PFSK-1 (cell line): ENCODE measurements at regions not wholly inside any gene's neighbourhood (a gene's known extent, or its start where the extent isn't known, plus 50 kb on each side); places are given as distances from the start of the nearest gene placed in this dataset.

Experiments used
- POLR2AphosphoS5 ChIP-seq: IDR thresholded peaks from 2 replicates; pipeline ENCODE4 v1.6.1; 2012; ENCODE audit warnings: low read depth, mild to moderate bottlenecking, control low read depth, low read length, moderate library complexity
- SIN3A ChIP-seq: IDR thresholded peaks from 2 replicates; pipeline ENCODE4 v1.6.1; 2012; ENCODE audit warnings: mild to moderate bottlenecking, low read length, moderate library complexity, borderline replicate concordance; ENCODE audit not compliant: insufficient read depth
- TAF1 ChIP-seq: IDR thresholded peaks from 2 replicates; pipeline ENCODE4 v1.6.1; 2012; ENCODE audit warnings: low read length, control low read depth, borderline replicate concordance; ENCODE audit not compliant: insufficient read depth
- TF ChIP-seq, protein P1 (sequence below), 2 experiments: IDR thresholded peaks; 2 replicates each; pipeline versions ENCODE4 v1.6.1 to v1.8.0; 2011 to 2012; ENCODE audit warnings: low read depth in 2 of 2, low read length in 2 of 2, control low read depth in 1 of 2, inconsistent platforms in 1 of 2, mild to moderate bottlenecking in 1 of 2, moderate library complexity in 1 of 2; ENCODE audit not compliant: insufficient read depth in 1 of 2

DNA sequence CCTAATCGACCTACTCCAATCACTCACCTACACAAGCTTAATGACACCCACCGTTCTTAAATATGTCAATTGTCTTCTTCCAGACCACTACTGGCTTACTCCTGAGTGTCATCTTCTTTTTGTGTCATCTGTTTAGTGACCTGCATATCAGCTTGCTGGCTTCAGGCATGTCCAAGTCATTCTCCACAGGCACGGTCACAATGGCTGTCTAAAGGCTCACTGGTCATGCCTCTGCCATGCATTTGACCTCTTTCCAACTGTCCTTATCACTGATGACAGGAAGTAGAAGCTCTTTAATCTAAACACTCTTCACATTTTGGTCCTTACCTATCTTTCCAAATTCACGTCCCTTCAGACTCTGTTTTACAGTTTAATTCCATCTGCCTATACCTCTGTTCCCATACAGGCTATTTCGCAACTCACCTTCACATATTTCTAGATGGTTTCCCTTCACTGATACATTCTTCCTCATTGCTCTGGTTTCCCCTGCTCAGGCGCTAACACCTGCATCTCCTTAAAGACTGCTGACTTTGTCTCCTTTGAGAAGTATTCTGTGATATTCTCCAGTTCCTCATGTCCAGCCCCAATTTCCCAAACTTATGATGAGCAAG lies 217.5 kb downstream of the TRIB2 start:
- TF ChIP-seq, protein P1, sequence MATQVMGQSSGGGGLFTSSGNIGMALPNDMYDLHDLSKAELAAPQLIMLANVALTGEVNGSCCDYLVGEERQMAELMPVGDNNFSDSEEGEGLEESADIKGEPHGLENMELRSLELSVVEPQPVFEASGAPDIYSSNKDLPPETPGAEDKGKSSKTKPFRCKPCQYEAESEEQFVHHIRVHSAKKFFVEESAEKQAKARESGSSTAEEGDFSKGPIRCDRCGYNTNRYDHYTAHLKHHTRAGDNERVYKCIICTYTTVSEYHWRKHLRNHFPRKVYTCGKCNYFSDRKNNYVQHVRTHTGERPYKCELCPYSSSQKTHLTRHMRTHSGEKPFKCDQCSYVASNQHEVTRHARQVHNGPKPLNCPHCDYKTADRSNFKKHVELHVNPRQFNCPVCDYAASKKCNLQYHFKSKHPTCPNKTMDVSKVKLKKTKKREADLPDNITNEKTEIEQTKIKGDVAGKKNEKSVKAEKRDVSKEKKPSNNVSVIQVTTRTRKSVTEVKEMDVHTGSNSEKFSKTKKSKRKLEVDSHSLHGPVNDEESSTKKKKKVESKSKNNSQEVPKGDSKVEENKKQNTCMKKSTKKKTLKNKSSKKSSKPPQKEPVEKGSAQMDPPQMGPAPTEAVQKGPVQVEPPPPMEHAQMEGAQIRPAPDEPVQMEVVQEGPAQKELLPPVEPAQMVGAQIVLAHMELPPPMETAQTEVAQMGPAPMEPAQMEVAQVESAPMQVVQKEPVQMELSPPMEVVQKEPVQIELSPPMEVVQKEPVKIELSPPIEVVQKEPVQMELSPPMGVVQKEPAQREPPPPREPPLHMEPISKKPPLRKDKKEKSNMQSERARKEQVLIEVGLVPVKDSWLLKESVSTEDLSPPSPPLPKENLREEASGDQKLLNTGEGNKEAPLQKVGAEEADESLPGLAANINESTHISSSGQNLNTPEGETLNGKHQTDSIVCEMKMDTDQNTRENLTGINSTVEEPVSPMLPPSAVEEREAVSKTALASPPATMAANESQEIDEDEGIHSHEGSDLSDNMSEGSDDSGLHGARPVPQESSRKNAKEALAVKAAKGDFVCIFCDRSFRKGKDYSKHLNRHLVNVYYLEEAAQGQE (IDR thresholded peaks at IDR 0.05; ENCODE audit: insufficient read depth in 1 of 2, low read depth in 2 of 2, low read length in 2 of 2), result no peak
- TF ChIP-seq SIN3A (no peak), POLR2AphosphoS5 (no peak), TAF1 (no peak)
